H1 (cell line): ENCODE measurements at regions not wholly inside any gene's neighbourhood (a gene's known extent, or its start where the extent isn't known, plus 50 kb on each side); places are given as distances from the start of the nearest gene placed in this dataset.

ENCODE experiments used
- CTCF ChIA-PET: fragments of 300-600 bp; sonication (Branson Sonifier 250); formaldehyde crosslinking; loops from one replicate; lab custom pipeline; 2021; ENCODE audit not compliant: partially characterized antibody; lab: Charles Lee
- POLR2A ChIA-PET: fragments of 300-600 bp; sonication (Branson Sonifier 250); formaldehyde crosslinking; loops from one replicate; lab custom pipeline; 2021; ENCODE audit warnings: inconsistent platforms; ENCODE audit not compliant: partially characterized antibody; lab: Charles Lee
- DNase-seq, 2 experiments: peaks; one replicate each; pipeline versions ENCODE4 v3.0.0 to v3.0.0-alpha.2; 2010 to 2022; ENCODE audit warnings: low spot score in 2 of 2, low read depth in 1 of 2, mixed read lengths in 1 of 2
- FAIRE-seq: peaks from 2 replicates; lab custom pipeline; 2011; peaks lifted over from hg19 to GRCh38; lab: Jason Lieb, UNC
- H2AFZ ChIP-seq: 2 replicates; pipeline ENCODE4 v1.8.1; 2012; ENCODE audit warnings: low read length, inconsistent platforms
- H2AK5ac ChIP-seq: 2 replicates; pipeline ENCODE4 v1.6.1; 2013; ENCODE audit warnings: low read depth, low read length
- H2BK120ac ChIP-seq: replicated peaks from 2 replicates; pipeline ENCODE3; 2013; ENCODE audit warnings: low read depth, low read length, inconsistent platforms
- H2BK12ac ChIP-seq: 2 replicates; pipeline ENCODE4 v1.6.1; 2013; ENCODE audit warnings: low read depth, low read length
- H2BK15ac ChIP-seq: 2 replicates; pipeline ENCODE4 v1.6.1; 2013; ENCODE audit warnings: low read length
- H2BK20ac ChIP-seq: 2 replicates; pipeline ENCODE4 v1.6.1; 2013; ENCODE audit warnings: low read length
- H2BK5ac ChIP-seq: 2 replicates; pipeline ENCODE4 v1.6.1; 2013; ENCODE audit warnings: low read depth, low read length
- H3K14ac ChIP-seq: 2 replicates; pipeline ENCODE4 v1.6.1; 2013; ENCODE audit warnings: inconsistent platforms; ENCODE audit not compliant: insufficient read length
- H3K18ac ChIP-seq: 2 replicates; pipeline ENCODE4 v1.6.1; 2013; ENCODE audit warnings: low read length; ENCODE audit errors: extremely low read depth
- H3K23ac ChIP-seq: 2 replicates; pipeline ENCODE4 v1.6.1; 2013; ENCODE audit warnings: inconsistent platforms; ENCODE audit not compliant: insufficient read length
- H3K23me2 ChIP-seq: 2 replicates; pipeline ENCODE4 v1.6.1; 2013; ENCODE audit warnings: low read depth, low read length
- H3K27ac ChIP-seq: 2 replicates; pipeline ENCODE4 v1.6.1; 2011; ENCODE audit warnings: low read depth, low read length, inconsistent platforms
- H3K27me3 ChIP-seq, 4 experiments: replicated peaks in 1 of 4; 1 replicate in 1 of 4; 2 replicates in 3 of 4; pipeline versions ENCODE4 v1.6.1 to v1.8.1; 2011 to 2013; ENCODE audit warnings: low read length in 3 of 4, mild to moderate bottlenecking in 3 of 4, inconsistent platforms in 2 of 4, mixed read lengths in 2 of 4, moderate library complexity in 1 of 4; ENCODE audit not compliant: control insufficient read depth in 3 of 4, insufficient read depth in 3 of 4; ENCODE audit errors: extremely low read depth in 1 of 4
- H3K36me3 ChIP-seq, 4 experiments: 2 replicates each; pipeline versions ENCODE4 v1.6.1 to v1.8.1; 2011 to 2013; ENCODE audit warnings: mild to moderate bottlenecking in 4 of 4, low read length in 3 of 4, moderate library complexity in 2 of 4, control low read depth in 1 of 4, inconsistent platforms in 1 of 4; ENCODE audit not compliant: insufficient read depth in 4 of 4, control insufficient read depth in 2 of 4
- H3K4ac ChIP-seq: replicated peaks from 2 replicates; pipeline ENCODE3; 2013; ENCODE audit warnings: low read length, low read depth, mixed read lengths, inconsistent platforms; ENCODE audit not compliant: insufficient read length
- H3K4me1 ChIP-seq, 4 experiments: replicated peaks in 1 of 4; 1 replicate in 1 of 4; 2 replicates in 3 of 4; pipeline versions ENCODE4 v1.6.1 to v1.8.1; 2011 to 2013; ENCODE audit warnings: low read length in 3 of 4, inconsistent platforms in 2 of 4, mixed read lengths in 1 of 4; ENCODE audit not compliant: insufficient read depth in 4 of 4, control insufficient read depth in 3 of 4
- H3K4me2 ChIP-seq, 2 experiments: 2 replicates each; pipeline versions ENCODE4 v1.6.1 to v1.8.1; 2011 to 2013; ENCODE audit warnings: low read depth in 2 of 2, low read length in 2 of 2, control low read depth in 1 of 2, inconsistent platforms in 1 of 2, mild to moderate bottlenecking in 1 of 2; ENCODE audit not compliant: insufficient read depth in 1 of 2
- H3K4me3 ChIP-seq, 4 experiments: fragments of 200-600, 300-600 bp in 1 of 4; sonication (generic), shearing (Covaris generic), sonication (Bioruptor Twin) in 1 of 4; 2 replicates each; pipeline versions ENCODE4 v1.5.1 to v1.8.1; 2011 to 2016; ENCODE audit warnings: low read length in 4 of 4, low read depth in 3 of 4, control low read depth in 2 of 4, inconsistent platforms in 2 of 4, mild to moderate bottlenecking in 2 of 4, mixed read lengths in 1 of 4, moderate library complexity in 1 of 4; ENCODE audit not compliant: insufficient read depth in 2 of 4; ENCODE audit errors: extremely low read depth in 1 of 4
- H3K56ac ChIP-seq: replicated peaks from 2 replicates; pipeline ENCODE3; 2013; ENCODE audit warnings: low read depth, mild to moderate bottlenecking, mixed read lengths, low read length, inconsistent platforms; ENCODE audit not compliant: insufficient read length
- H3K79me1 ChIP-seq: 2 replicates; pipeline ENCODE4 v1.6.1; 2013; ENCODE audit warnings: low read depth, low read length, control low read depth
- H3K79me2 ChIP-seq, 2 experiments: 2 replicates each; pipeline versions ENCODE4 v1.6.1 to v1.8.1; 2012 to 2013; ENCODE audit warnings: low read length in 2 of 2, mild to moderate bottlenecking in 2 of 2, inconsistent platforms in 1 of 2; ENCODE audit not compliant: insufficient read depth in 2 of 2, control insufficient read depth in 1 of 2
- H3K9ac ChIP-seq, 4 experiments: replicated peaks in 1 of 4; 1 replicate in 1 of 4; 2 replicates in 3 of 4; pipeline versions ENCODE4 v1.6.1 to v1.8.1; 2011 to 2013; ENCODE audit warnings: low read depth in 3 of 4, low read length in 3 of 4, control low read depth in 2 of 4, mild to moderate bottlenecking in 2 of 4, moderate library complexity in 2 of 4, inconsistent platforms in 1 of 4; ENCODE audit errors: extremely low read depth in 1 of 4
- H3K9me3 ChIP-seq, 2 experiments: 2 replicates each; pipeline versions ENCODE4 v1.6.1 to v1.8.1; 2012 to 2013; ENCODE audit warnings: mild to moderate bottlenecking in 2 of 2, moderate library complexity in 2 of 2, control low read depth in 1 of 2, inconsistent platforms in 1 of 2, low read depth in 1 of 2, low read length in 1 of 2, mixed read lengths in 1 of 2; ENCODE audit not compliant: insufficient read depth in 2 of 2
- H4K20me1 ChIP-seq, 2 experiments: replicated peaks in 1 of 2; 2 replicates each; pipeline versions ENCODE3 to v1.8.1; 2011 to 2013; ENCODE audit warnings: inconsistent platforms in 2 of 2, low read length in 2 of 2, mild to moderate bottlenecking in 1 of 2; ENCODE audit not compliant: insufficient read depth in 2 of 2, control insufficient read depth in 1 of 2
- H4K5ac ChIP-seq: 2 replicates; pipeline ENCODE4 v1.6.1; 2013; ENCODE audit warnings: low read length, low read depth, mixed read lengths, inconsistent platforms; ENCODE audit not compliant: insufficient read length
- H4K8ac ChIP-seq: 2 replicates; pipeline ENCODE4 v1.8.0; 2013; ENCODE audit warnings: mild to moderate bottlenecking, moderate library complexity, low read length, inconsistent platforms; ENCODE audit not compliant: insufficient read depth; ENCODE audit errors: extremely low read depth
- H4K91ac ChIP-seq: replicated peaks from 2 replicates; pipeline ENCODE3; 2013; ENCODE audit warnings: low read length, mixed read lengths, inconsistent platforms; ENCODE audit not compliant: insufficient read length
- ASH2L ChIP-seq: fragments of 200-600, 300-600 bp; sonication (generic); IDR thresholded peaks from one replicate; pipeline ENCODE4 v1.7.1; 2017; ENCODE audit warnings: low read length
- CBX8 ChIP-seq: fragments of 300-800, 300-1000 bp; sonication (generic); IDR thresholded peaks from 2 replicates; pipeline ENCODE4 v1.7.1; 2016; ENCODE audit warnings: low read depth, low read length, borderline replicate concordance
- EGR1 ChIP-seq: IDR thresholded peaks from 2 replicates; pipeline ENCODE4 v1.6.1; 2011; ENCODE audit warnings: low read depth, low read length, borderline replicate concordance
- HDAC2 ChIP-seq, 2 experiments: fragments of 300-600 bp in 1 of 2; sonication (generic) in 1 of 2; IDR thresholded peaks; 2 replicates each; pipeline ENCODE4 v1.6.1; 2011 to 2012; ENCODE audit warnings: low read depth in 2 of 2, low read length in 2 of 2, mild to moderate bottlenecking in 2 of 2, moderate library complexity in 2 of 2, borderline replicate concordance in 1 of 2, inconsistent platforms in 1 of 2
- KDM1A ChIP-seq: fragments of 200-600, 300-600 bp; sonication (generic); IDR thresholded peaks from 2 replicates; pipeline ENCODE4 v1.7.1; 2016; ENCODE audit warnings: mild to moderate bottlenecking, low read length, borderline replicate concordance
- NANOG ChIP-seq: IDR thresholded peaks from 2 replicates; pipeline ENCODE4 v1.6.1; 2011; ENCODE audit warnings: low read length, low read depth, mild to moderate bottlenecking, inconsistent platforms; ENCODE audit not compliant: insufficient read depth, poor library complexity, severe bottlenecking
- NRF1 ChIP-seq: IDR thresholded peaks from 2 replicates; pipeline ENCODE4 v1.6.1; 2011; ENCODE audit warnings: mild to moderate bottlenecking, low read depth, low read length, improper control_type of control experiment
- SIN3A ChIP-seq, 2 experiments: IDR thresholded peaks in 1 of 2; conservative IDR thresholded peaks in 1 of 2; 2 replicates each; pipeline ENCODE4 v1.6.1; 2011 to 2012; ENCODE audit warnings: low read length in 2 of 2, improper control_type of control experiment in 1 of 2, low read depth in 1 of 2, mild to moderate bottlenecking in 1 of 2
- SIRT6 ChIP-seq: IDR thresholded peaks from one replicate; pipeline ENCODE4 v1.7.1; 2012; ENCODE audit warnings: low read length, inconsistent platforms
- SP1 ChIP-seq: IDR thresholded peaks from 2 replicates; pipeline ENCODE4 v1.6.1; 2011; ENCODE audit warnings: low read depth, low read length
- SRF ChIP-seq: IDR thresholded peaks from 2 replicates; pipeline ENCODE4 v1.6.1; 2011; ENCODE audit warnings: mild to moderate bottlenecking, low read depth, low read length, moderate library complexity
- WGBS, 2 experiments: shearing (Covaris generic) in 1 of 2; methylation state at CpG; one replicate each; pipeline versions ENCODE4 v1.1.6 to v1.1.7; 2013 to 2015; ENCODE audit warnings: low lambda C conversion rate in 2 of 2, mixed read lengths in 2 of 2, inconsistent platforms in 1 of 2, low coverage in 1 of 2, missing lambda C conversion rate in 1 of 2; ENCODE audit not compliant: insufficient replicate concordance in 2 of 2, insufficient coverage in 1 of 2, insufficient read length in 1 of 2; ENCODE audit errors: extremely low coverage in 1 of 2, missing lambda C conversion rate in 1 of 2; 5-methylcytosine and 5-hydroxymethylcytosine counted together
- TF ChIP-seq, protein P1 (sequence below), 3 experiments: IDR thresholded peaks; 1 replicate in 2 of 3; 2 replicates in 1 of 3; pipeline versions ENCODE4 v1.5.1 to v1.6.1; 2011; ENCODE audit warnings: low read length in 3 of 3, mild to moderate bottlenecking in 3 of 3, inconsistent platforms in 2 of 3, low read depth in 1 of 3, moderate library complexity in 1 of 3; ENCODE audit not compliant: insufficient read depth in 1 of 3; ENCODE audit errors: control extremely low read depth in 1 of 3

- H3K23me2 ChIP-seq = peaks cover 2% of the 10 kb centered on the region; the same call in 1 of the 2 replicates
- H4K20me1 ChIP-seq = no peaks in the 10 kb centered on the region
- POLR2A ChIA-PET = no interaction called here
- H3K4ac ChIP-seq = no peak overlapping the region
- H2AFZ ChIP-seq = no peak overlapping the region
- TF ChIP-seq KDM1A (no peak), SP1 (no peak), NRF1 (no peak), SRF (no peak), NANOG (no peak), ASH2L (no peak), CBX8 (no peak), HDAC2 (IDR thresholded peaks at IDR 0.05; ENCODE audit: borderline replicate concordance in 1 of 2, low read depth in 2 of 2, low read length in 2 of 2) (no peak), SIRT6 (no peak), EGR1 (no peak), SIN3A (conservative IDR thresholded peaks at IDR 0.05 in 1 of 2, IDR thresholded peaks at IDR 0.05 in 1 of 2; ENCODE audit: low read depth in 1 of 2, low read length in 2 of 2) (no peak)
- TF ChIP-seq, protein P1, sequence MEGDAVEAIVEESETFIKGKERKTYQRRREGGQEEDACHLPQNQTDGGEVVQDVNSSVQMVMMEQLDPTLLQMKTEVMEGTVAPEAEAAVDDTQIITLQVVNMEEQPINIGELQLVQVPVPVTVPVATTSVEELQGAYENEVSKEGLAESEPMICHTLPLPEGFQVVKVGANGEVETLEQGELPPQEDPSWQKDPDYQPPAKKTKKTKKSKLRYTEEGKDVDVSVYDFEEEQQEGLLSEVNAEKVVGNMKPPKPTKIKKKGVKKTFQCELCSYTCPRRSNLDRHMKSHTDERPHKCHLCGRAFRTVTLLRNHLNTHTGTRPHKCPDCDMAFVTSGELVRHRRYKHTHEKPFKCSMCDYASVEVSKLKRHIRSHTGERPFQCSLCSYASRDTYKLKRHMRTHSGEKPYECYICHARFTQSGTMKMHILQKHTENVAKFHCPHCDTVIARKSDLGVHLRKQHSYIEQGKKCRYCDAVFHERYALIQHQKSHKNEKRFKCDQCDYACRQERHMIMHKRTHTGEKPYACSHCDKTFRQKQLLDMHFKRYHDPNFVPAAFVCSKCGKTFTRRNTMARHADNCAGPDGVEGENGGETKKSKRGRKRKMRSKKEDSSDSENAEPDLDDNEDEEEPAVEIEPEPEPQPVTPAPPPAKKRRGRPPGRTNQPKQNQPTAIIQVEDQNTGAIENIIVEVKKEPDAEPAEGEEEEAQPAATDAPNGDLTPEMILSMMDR (IDR thresholded peaks at IDR 0.05; ENCODE audit: control extremely low read depth in 1 of 3, insufficient read depth in 1 of 3, low read depth in 1 of 3, low read length in 3 of 3) = no peak
- TF ChIP-seq, all 59 proteins: peak for 0
- Histone ChIP-seq H3K27ac (no peak overlapping the region), H4K8ac (no peak overlapping the region), H2BK120ac (no peak overlapping the region), H4K5ac (no peak overlapping the region), H2AK5ac (no peak overlapping the region), H3K9me3 (no peaks in the 10 kb centered on the region; a peak in 2 of 4 replicates), H3K4me2 (no peak overlapping the region), H2BK20ac (no peak overlapping the region), H2BK5ac (no peak overlapping the region), H3K36me3 (no peaks in the 10 kb centered on the region), H3K9ac (no peak overlapping the region), H3K27me3 (no peaks in the 10 kb centered on the region), H3K23ac (no peak overlapping the region), H3K79me2 (no peaks in the 10 kb centered on the region), H2BK12ac (no peak overlapping the region), H4K91ac (no peak overlapping the region), H3K4me1 (no peaks in the 10 kb centered on the region), H3K56ac (no peak overlapping the region), H3K79me1 (no peaks in the 10 kb centered on the region), H3K18ac (no peak overlapping the region), H3K4me3 (no peak overlapping the region), H2BK15ac (no peak overlapping the region), H3K14ac (no peak overlapping the region)
- DNase-seq = no peak
- CTCF ChIA-PET = interaction anchor here (1.2 to 1.5 kb wide), 2 partner anchors 203 to 354 kb away, joined by 3 read pairs; no protein-coding TSS in a partner anchor
- WGBS, 2 experiments = 94% methylated on average over 4 of the region's 4 CpGs; no CpG with 5 or more reads in 1 of the 2 experiments
- FAIRE-seq = no peak
Measured at GRCh38 chr4:17117746-17118145, 219.3 kb upstream of the LDB2 start.
